ENCODE measurements at regions not wholly inside any gene's neighbourhood (a gene's known extent, or its start where the extent isn't known, plus 50 kb on each side); places are given as distances from the start of the nearest gene placed in this dataset.

DNA sequence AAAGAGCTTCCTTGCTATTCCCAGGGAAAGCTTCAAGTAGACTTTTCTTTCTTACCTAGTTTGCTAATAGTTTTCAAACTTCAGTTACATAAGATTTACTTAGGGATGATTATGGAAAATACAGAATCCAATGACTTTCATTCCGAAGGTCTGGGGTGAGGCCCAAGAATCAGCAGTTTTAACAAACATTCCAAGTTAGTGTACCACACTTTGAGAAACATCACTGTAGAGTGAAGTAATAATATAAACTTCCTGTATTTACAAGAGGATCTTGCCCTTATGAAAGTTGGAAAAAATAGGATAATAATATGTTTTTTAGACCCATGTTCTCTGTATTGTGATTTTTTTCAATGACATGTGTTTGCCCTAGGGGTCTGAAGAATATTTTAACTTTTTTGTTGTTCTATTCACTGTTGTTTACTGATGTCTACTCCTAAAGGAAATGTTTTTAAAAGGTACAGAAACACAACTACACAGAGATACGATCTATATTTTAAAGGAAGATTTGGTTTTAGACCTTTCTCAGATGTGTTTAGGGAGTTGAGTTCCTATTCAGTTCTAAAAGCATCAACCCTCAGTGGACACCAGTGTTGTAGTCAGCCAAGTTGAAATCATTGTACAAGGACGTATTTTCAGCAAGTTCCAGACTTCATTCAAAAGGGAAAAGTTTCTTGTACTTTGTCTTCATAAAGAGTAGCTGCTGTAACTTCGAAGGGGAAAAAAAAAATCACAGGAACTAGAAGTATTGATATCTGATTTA lies 295.8 kb upstream of the SLC7A11 start:
- TF ChIP-seq CTBP1 (IDR thresholded peaks at IDR 0.05; ENCODE audit: borderline replicate concordance) (no peak), ARNT (IDR thresholded peaks at IDR 0.05) (no peak), FOXM1 (IDR thresholded peaks at IDR 0.05; ENCODE audit: borderline replicate concordance) (no peak), TARDBP (IDR thresholded peaks at IDR 0.05) (no peak), LEF1 (IDR thresholded peaks at IDR 0.05; ENCODE audit: borderline replicate concordance) (no peak), HDGF (IDR thresholded peaks at IDR 0.05; ENCODE audit: borderline replicate concordance) (no peak), FOXK2 (IDR thresholded peaks at IDR 0.05) (no peak), SP1 (IDR thresholded peaks at IDR 0.05) (no peak), L3MBTL2 (conservative IDR thresholded peaks at IDR 0.05) (no peak), NFRKB (IDR thresholded peaks at IDR 0.05) (no peak), FOXA1 (IDR thresholded peaks at IDR 0.05) (no peak)
- TF ChIP-seq, protein P1, sequence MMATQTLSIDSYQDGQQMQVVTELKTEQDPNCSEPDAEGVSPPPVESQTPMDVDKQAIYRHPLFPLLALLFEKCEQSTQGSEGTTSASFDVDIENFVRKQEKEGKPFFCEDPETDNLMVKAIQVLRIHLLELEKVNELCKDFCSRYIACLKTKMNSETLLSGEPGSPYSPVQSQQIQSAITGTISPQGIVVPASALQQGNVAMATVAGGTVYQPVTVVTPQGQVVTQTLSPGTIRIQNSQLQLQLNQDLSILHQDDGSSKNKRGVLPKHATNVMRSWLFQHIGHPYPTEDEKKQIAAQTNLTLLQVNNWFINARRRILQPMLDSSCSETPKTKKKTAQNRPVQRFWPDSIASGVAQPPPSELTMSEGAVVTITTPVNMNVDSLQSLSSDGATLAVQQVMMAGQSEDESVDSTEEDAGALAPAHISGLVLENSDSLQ (IDR thresholded peaks at IDR 0.05) = no peak
- DNase-seq (ENCODE audit: extremely low spot score) = no peak
- ChIA-PET POLR2A (no interaction called here), CTCF (interaction anchor here (0.7 kb wide), 1 partner anchor 21 kb away, joined by 3 read pairs; no protein-coding TSS in a partner anchor)

DNA sequence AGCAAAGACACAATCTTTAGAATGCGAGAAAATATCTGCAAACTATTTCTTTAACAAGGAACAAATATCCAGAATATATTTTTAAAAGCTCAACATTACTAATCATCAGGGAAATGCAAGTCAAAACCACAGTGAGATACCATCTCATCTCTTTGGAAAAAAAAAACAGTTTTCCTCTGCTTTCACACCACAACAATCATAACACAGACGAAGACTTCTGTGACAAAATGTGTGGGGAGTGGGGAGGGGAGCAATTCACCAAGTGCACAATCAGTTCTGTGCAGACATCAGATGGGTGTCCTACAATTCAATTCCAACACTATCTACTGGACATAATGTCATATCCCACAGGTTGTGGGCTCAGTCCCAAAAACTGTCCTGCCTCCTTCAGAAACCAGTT lies 293.2 kb upstream of the SLC7A11 start:
- POLR2A ChIA-PET = no interaction called here

DNA sequence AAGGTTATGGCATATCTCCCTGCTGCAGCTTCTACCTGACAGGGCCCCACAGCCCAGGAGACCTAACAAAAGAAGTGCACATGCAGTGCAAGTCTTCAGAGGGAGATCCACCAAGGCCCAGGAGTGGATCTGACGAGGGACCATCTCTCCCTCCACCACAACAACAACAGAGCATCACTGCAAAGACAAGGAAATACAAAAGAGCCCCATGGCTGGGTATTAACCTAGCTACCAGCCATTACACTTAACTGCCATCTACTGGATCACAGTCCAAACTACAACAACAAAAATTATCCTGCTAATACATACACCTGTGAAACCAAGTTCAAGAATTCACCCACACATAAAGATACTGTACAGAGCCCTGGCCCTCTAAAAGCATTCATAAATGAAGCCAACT lies 280.2 kb upstream of the SLC7A11 start:
- DNase-seq (ENCODE audit: extremely low spot score) = peak; percentile 10
- CTCF ChIA-PET = interaction anchor here (0.6 to 0.9 kb wide), 2 partner anchors 18 to 624 kb away, joined by 3 read pairs; no protein-coding TSS in a partner anchor
- POLR2A ChIA-PET = no interaction called here
- TF ChIP-seq FOXK2 (IDR thresholded peaks at IDR 0.05) (no peak), FOXA1 (IDR thresholded peaks at IDR 0.05) (no peak), BHLHE40 (IDR thresholded peaks at IDR 0.05; ENCODE audit: borderline replicate concordance) (no peak), HDGF (IDR thresholded peaks at IDR 0.05; ENCODE audit: borderline replicate concordance) (no peak), LEF1 (IDR thresholded peaks at IDR 0.05; ENCODE audit: borderline replicate concordance) (no peak), SUZ12 (IDR thresholded peaks at IDR 0.05) (no peak)

More for the DNA sequence above, 293.2 kb upstream of the SLC7A11 start:
- no peak for DNase-seq (ENCODE audit: extremely low spot score)
- CTCF ChIA-PET = no interaction called here
- no peak for TF ChIP-seq SUZ12 (IDR thresholded peaks at IDR 0.05)
- TF ChIP-seq LEF1 (IDR thresholded peaks at IDR 0.05; ENCODE audit: borderline replicate concordance) = no peak
- TF ChIP-seq SP1 (IDR thresholded peaks at IDR 0.05) = no peak
- no peak for TF ChIP-seq NFRKB (IDR thresholded peaks at IDR 0.05)
- TF ChIP-seq CTBP1 (IDR thresholded peaks at IDR 0.05; ENCODE audit: borderline replicate concordance) = no peak
- TF ChIP-seq BHLHE40 (IDR thresholded peaks at IDR 0.05; ENCODE audit: borderline replicate concordance) = no peak

DNA sequence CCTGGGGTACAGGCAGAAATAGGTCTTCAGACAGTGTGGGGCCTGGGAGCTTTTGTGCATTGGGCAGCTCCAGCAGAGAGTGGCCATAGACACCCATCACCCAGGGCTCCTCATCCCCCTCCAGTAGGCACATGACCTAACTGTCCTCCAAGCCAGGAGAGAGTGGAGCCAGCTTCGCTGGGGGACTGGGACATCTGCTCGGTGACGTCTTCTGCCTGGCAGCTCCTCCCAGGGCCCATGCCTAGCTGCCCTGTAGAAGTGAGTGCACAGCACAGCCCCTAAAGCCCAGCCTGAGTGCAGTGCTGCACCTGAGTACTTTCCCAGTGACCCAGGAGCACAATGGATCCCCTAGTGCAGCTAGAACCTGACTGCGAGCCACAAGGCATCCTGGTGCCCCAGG lies 279.7 kb upstream of the SLC7A11 start:
- no peak for TF ChIP-seq NFRKB (IDR thresholded peaks at IDR 0.05)
- TF ChIP-seq TARDBP (IDR thresholded peaks at IDR 0.05) = no peak
- TF ChIP-seq SP1 (IDR thresholded peaks at IDR 0.05) = no peak
- no peak for TF ChIP-seq BHLHE40 (IDR thresholded peaks at IDR 0.05; ENCODE audit: borderline replicate concordance)
- TF ChIP-seq ELF4 (IDR thresholded peaks at IDR 0.05) = no peak
- no peak for TF ChIP-seq ZNF384 (IDR thresholded peaks at IDR 0.05)
- TF ChIP-seq FOXK2 (IDR thresholded peaks at IDR 0.05) = no peak
- no peak for TF ChIP-seq L3MBTL2 (conservative IDR thresholded peaks at IDR 0.05)
- TF ChIP-seq, protein P1 (IDR thresholded peaks at IDR 0.05) = no peak
- no peak for TF ChIP-seq LEF1 (IDR thresholded peaks at IDR 0.05; ENCODE audit: borderline replicate concordance)
- no peak for TF ChIP-seq ARNT (IDR thresholded peaks at IDR 0.05)
- TF ChIP-seq CTBP1 (IDR thresholded peaks at IDR 0.05; ENCODE audit: borderline replicate concordance) = no peak
- no peak for TF ChIP-seq FOXM1 (IDR thresholded peaks at IDR 0.05; ENCODE audit: borderline replicate concordance)
- no peak for TF ChIP-seq SUZ12 (IDR thresholded peaks at IDR 0.05)
- no peak for TF ChIP-seq FOXA1 (IDR thresholded peaks at IDR 0.05)
- no peak for DNase-seq (ENCODE audit: extremely low spot score)
- CTCF ChIA-PET = interaction anchor here (0.6 kb wide), 1 partner anchor 623 kb away, joined by 3 read pairs; no protein-coding TSS in a partner anchor
- POLR2A ChIA-PET = no interaction called here

DNA sequence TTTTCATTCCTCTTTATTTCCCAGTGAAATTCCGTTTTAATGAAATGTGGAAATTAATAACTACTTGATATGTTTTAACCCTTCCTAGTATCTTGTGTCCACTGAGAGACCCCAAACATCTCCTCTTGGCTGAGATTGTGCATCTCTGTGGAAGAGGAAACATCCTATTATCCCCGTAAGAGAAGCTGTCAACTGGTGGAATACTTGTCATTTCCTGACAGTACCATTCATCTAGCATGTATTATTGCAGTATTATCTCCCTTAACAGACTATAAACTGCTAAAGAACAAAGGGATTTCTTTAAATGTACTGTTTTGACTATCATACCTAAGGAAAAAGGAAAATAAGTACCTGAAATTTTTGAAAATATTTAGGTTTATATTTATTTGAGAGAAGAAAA lies 277.3 kb upstream of the SLC7A11 start:
- ChIA-PET CTCF (interaction anchor here (1.5 kb wide), 1 partner anchor 352 kb away, joined by 5 read pairs; no protein-coding TSS in a partner anchor), POLR2A (no interaction called here)
- TF ChIP-seq FOXK2 (IDR thresholded peaks at IDR 0.05) (no peak), TARDBP (IDR thresholded peaks at IDR 0.05) (no peak), FOXM1 (IDR thresholded peaks at IDR 0.05; ENCODE audit: borderline replicate concordance) (no peak), CTBP1 (IDR thresholded peaks at IDR 0.05; ENCODE audit: borderline replicate concordance) (no peak), BHLHE40 (IDR thresholded peaks at IDR 0.05; ENCODE audit: borderline replicate concordance) (no peak), SP1 (IDR thresholded peaks at IDR 0.05) (no peak), SUZ12 (IDR thresholded peaks at IDR 0.05) (no peak), L3MBTL2 (conservative IDR thresholded peaks at IDR 0.05) (no peak), LEF1 (IDR thresholded peaks at IDR 0.05; ENCODE audit: borderline replicate concordance) (no peak), ZNF384 (IDR thresholded peaks at IDR 0.05) (no peak), ELF4 (IDR thresholded peaks at IDR 0.05) (no peak), ARNT (IDR thresholded peaks at IDR 0.05) (no peak), NFRKB (IDR thresholded peaks at IDR 0.05) (no peak)
- TF ChIP-seq, protein P1 (IDR thresholded peaks at IDR 0.05) = no peak
- no peak for DNase-seq (ENCODE audit: extremely low spot score)

DNA sequence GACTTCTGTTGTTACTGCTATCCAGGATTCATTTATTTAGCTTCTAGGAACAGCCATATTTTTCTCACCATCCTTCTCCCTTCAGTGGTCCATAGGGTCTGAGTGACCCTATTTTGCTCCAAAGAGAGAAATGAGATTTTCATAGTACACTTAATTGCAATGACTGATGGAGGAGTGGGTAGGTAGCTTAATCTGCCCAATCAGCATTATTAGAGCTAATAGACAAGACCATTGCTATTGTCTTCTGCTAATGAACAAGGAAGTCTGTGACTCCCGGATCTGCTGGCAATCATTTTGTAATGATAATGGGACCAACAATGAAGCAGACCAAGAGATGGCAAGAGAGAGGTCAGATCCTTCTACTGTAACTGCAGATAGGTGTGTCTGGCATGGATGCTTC lies 271.4 kb upstream of the SLC7A11 start:
- CTCF ChIA-PET = no interaction called here
- TF ChIP-seq BHLHE40 (IDR thresholded peaks at IDR 0.05; ENCODE audit: borderline replicate concordance) (no peak), ARNT (IDR thresholded peaks at IDR 0.05) (no peak), TARDBP (IDR thresholded peaks at IDR 0.05) (no peak), FOXK2 (IDR thresholded peaks at IDR 0.05) (no peak), SUZ12 (IDR thresholded peaks at IDR 0.05) (no peak), HDGF (IDR thresholded peaks at IDR 0.05; ENCODE audit: borderline replicate concordance) (no peak), FOXA1 (IDR thresholded peaks at IDR 0.05) (no peak), ZNF384 (IDR thresholded peaks at IDR 0.05) (no peak), NFRKB (IDR thresholded peaks at IDR 0.05) (no peak)
- no peak for DNase-seq (ENCODE audit: extremely low spot score)
- POLR2A ChIA-PET = no interaction called here

All from HEK293T (cell line).